ENCODE measurements at regions not wholly inside any gene's neighbourhood (a gene's known extent, or its start where the extent isn't known, plus 50 kb on each side); places are given as distances from the start of the nearest gene placed in this dataset.

GRCh38 chr7:18116661-18117060 lies 89.0 kb upstream of the PRPS1L1 start:
- CTCF ChIA-PET, result no interaction called here

GRCh38 chr7:18117482-18117881 lies 89.8 kb upstream of the PRPS1L1 start:
- POLR2A ChIA-PET, result no interaction called here
- Histone ChIP-seq H3K4me2 (no peak overlapping the region), H3K27ac (no peak overlapping the region), H3K4me3 (no peak overlapping the region), H3K9me3 (no peaks in the 10 kb centered on the region), H3K4me1 (no peaks in the 10 kb centered on the region)
- no peak for FAIRE-seq
- CTCF ChIA-PET, result no interaction called here
- DNase-seq (ENCODE audit: low read depth in 1 of 2, low spot score in 1 of 2), result no peak
- no peak for ATAC-seq
- 74% methylated on average over 3 of the region's 3 CpGs for WGBS (ENCODE audit: missing lambda C conversion rate)
- TF ChIP-seq GATA3 (IDR thresholded peaks at IDR 0.05; ENCODE audit: borderline replicate concordance) (no peak), RNF2 (IDR thresholded peaks at IDR 0.05; ENCODE audit: borderline replicate concordance, low read depth) (no peak), MAX (IDR thresholded peaks at IDR 0.05) (no peak), PBX3 (IDR thresholded peaks at IDR 0.05) (no peak), RFX5 (IDR thresholded peaks at IDR 0.05) (no peak), PHF8 (IDR thresholded peaks at IDR 0.05; ENCODE audit: borderline replicate concordance, low read depth) (no peak), RARB (CRISPR knock-in tag; IDR thresholded peaks at IDR 0.05) (no peak), EHF (CRISPR knock-in tag; IDR thresholded peaks at IDR 0.05) (no peak), CEBPB (IDR thresholded peaks at IDR 0.05) (no peak), SREBF2 (IDR thresholded peaks at IDR 0.05) (no peak), E2F6 (IDR thresholded peaks at IDR 0.05; ENCODE audit: borderline replicate concordance, low read depth) (no peak), MYC (IDR thresholded peaks at IDR 0.05; ENCODE audit: borderline replicate concordance, low read length) (no peak), ZC3H11A (IDR thresholded peaks at IDR 0.05) (no peak), KDM5A (IDR thresholded peaks at IDR 0.05) (no peak), BCL3 (IDR thresholded peaks at IDR 0.05) (no peak), POLR2AphosphoS2 (conservative IDR thresholded peaks at IDR 0.05; ENCODE audit: low read length) (no peak), JUNB (IDR thresholded peaks at IDR 0.05) (no peak)

More at GRCh38 chr7:18116661-18117060, 89.0 kb upstream of the PRPS1L1 start:
- H3K9me3 ChIP-seq, result no peaks in the 10 kb centered on the region
- H3K4me1 ChIP-seq, result no peaks in the 10 kb centered on the region
- TF ChIP-seq CBX2 (IDR thresholded peaks at IDR 0.05; ENCODE audit: borderline replicate concordance, low read depth) (no peak), TP53 (CRISPR knock-in tag; IDR thresholded peaks at IDR 0.05) (no peak), HOXB5 (CRISPR knock-in tag; IDR thresholded peaks at IDR 0.05) (no peak), TFCP2L1 (CRISPR knock-in tag; IDR thresholded peaks at IDR 0.05) (no peak), REST (IDR thresholded peaks at IDR 0.05) (no peak), ATOH8 (CRISPR knock-in tag; IDR thresholded peaks at IDR 0.05; ENCODE audit: low read depth) (no peak), ZC3H11A (IDR thresholded peaks at IDR 0.05) (no peak), JUNB (IDR thresholded peaks at IDR 0.05) (no peak), EHMT2 (IDR thresholded peaks at IDR 0.05; ENCODE audit: low read depth) (no peak), FOSB (CRISPR knock-in tag; IDR thresholded peaks at IDR 0.05) (no peak), EHF (CRISPR knock-in tag; IDR thresholded peaks at IDR 0.05) (no peak), USF2 (IDR thresholded peaks at IDR 0.05) (no peak), FOSL2 (IDR thresholded peaks at IDR 0.05) (no peak), FOSL2 (CRISPR knock-in tag; IDR thresholded peaks at IDR 0.05) (no peak), HEYL (CRISPR knock-in tag; IDR thresholded peaks at IDR 0.05) (no peak)
- ATAC-seq (no peak), DNase-seq (ENCODE audit: low read depth in 1 of 2, low spot score in 1 of 2) (no peak), FAIRE-seq (no peak)
- no peak overlapping the region for H3K4me2 ChIP-seq
- no peak overlapping the region for H3K4me3 ChIP-seq
- POLR2A ChIA-PET, result no interaction called here
- WGBS (ENCODE audit: missing lambda C conversion rate), result 96% methylated on average over 1 of the region's 1 CpG
- H3K27ac ChIP-seq, result no peak overlapping the region
